ENCODE measurements at regions not wholly inside any gene's neighbourhood (a gene's known extent, or its start where the extent isn't known, plus 50 kb on each side); places are given as distances from the start of the nearest gene placed in this dataset.

GRCh38 chr11:130801333-130802122 is 114.8 kb downstream of the SNX19 start:
- no peak for DNase-seq (ENCODE audit: low spot score)

- no peak for DNase-seq (ENCODE audit: low spot score)
Observed at GRCh38 chr11:130802567-130802966, 113.7 kb downstream of the SNX19 start.

DNA sequence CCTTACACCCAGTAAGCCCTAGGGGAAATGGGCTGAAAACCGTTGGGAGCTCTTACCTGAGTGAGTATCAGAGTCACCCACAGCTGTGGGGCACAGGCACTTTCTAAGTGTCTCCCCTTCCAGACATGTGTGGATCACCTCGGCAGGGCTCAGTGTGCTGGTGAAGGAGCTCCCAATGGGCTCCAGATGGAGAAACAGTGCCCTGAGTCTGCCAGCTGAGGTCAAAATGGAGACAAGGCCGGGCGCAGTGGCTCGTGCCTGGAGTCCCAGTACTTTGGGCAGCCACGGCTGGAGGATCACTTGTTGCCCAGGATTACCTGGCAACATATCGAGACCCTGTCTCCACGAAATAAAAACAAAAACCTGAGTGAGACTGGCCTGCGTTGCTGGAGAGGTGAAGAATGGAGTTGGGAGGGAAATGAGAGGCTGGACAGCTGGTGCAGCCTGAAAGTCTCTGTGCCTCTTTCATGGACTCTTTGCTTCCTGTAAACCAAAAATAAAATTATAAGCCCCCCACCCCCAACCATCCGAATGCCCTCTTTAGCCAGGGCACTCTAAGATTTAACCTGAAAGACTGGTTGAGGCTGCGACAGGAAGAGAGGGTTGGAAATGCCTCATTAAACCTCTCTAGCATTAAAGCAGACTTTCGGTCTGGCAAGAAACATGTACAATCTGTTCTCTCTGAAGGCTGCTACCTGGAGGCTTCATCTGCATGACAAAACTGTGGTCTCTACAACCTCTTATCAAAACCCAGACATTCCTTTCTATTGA is 111.8 kb downstream of the SNX19 start:
- no peak for DNase-seq (ENCODE audit: low spot score)

- DNase-seq (ENCODE audit: low spot score) = no peak
Observed at GRCh38 chr11:130806746-130807145, 109.5 kb downstream of the SNX19 start.

DNA sequence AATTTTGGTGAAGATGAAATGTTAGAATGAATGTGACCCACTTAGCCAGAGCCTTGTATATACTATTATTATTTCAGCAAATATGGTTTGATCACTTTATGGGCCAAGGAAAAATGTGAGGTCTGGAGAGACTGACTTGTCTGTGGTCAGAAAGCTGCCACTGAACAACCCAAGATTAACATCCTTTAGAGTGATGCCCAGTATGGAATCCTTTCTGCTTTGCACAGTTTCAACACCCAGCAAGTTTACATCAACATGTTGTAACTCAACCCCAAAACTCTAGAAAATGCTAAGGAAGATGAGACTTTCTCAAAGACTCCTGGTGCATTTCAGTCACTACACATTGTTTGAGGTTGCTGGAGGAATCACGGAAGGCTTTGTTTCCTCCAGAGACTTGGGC is 107.7 kb downstream of the SNX19 start:
- DNase-seq (ENCODE audit: low spot score) = no peak

GRCh38 chr11:130813196-130813595 is 103.1 kb downstream of the SNX19 start:
- DNase-seq (ENCODE audit: low spot score) = no peak

- no peak for DNase-seq (ENCODE audit: low spot score)
Observed at GRCh38 chr11:130813638-130814037, 102.6 kb downstream of the SNX19 start.

DNA sequence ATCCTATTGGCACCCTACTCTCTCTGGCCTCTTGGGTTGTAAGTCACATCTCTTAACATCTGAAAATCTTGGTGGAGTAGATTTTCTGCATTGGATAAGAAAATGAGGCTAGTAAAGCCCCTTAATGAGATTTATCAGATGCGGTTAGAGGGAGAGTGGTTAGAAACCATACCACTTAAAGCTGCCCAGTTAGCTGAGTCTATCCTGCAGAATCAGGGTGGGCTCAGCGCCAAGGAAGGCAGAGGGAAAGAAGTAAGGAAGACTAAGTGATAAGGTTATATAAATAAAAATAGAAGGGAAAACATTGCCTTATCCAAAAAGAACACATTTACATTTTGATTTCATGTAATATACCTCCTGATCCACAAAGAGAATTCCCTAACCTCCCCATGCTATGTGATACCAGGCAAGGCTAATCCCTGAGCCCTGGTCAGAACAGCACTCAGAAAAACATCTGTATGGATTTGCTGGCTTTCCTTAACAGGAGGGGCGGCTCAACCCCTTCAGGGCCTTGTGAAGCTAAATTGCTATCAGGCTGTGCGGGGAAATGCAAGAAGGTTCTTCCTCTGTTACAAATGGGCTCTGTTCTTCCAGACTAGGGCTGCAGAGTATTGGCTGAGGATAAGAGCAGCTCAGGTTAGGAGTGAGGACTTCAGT is 101.7 kb downstream of the SNX19 start:
- DNase-seq (ENCODE audit: low spot score) = peak; percentile 96

- DNase-seq (ENCODE audit: low spot score) = no peak
Observed at GRCh38 chr11:130815097-130815802, 101.0 kb downstream of the SNX19 start.

DNA sequence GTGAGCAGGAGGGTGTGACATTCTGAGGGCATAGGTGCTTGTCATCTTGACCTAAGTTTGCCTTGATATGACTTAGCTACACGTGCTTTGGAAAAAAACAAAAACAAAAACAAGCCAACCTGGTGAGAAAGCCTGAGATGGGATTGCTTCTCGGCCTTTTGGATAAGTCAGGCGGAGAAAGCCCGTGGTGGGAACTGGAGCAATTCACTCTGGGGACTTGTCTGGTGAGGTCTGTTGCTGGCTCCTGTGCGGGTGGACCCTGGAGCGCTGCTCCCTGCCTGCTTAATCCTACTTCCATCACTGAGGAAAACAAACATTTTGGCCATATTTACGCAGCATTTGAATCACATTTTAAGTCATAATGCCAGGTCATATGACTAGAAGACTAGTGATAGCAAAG is 100.3 kb downstream of the SNX19 start:
- peak; percentile 19 for DNase-seq (ENCODE audit: low spot score)

GRCh38 chr11:130816546-130817329 is 99.5 kb downstream of the SNX19 start:
- DNase-seq (ENCODE audit: low spot score) = peak; percentile 90

GRCh38 chr11:130817330-130817944 is 98.8 kb downstream of the SNX19 start:
- peak; percentile 91 for DNase-seq (ENCODE audit: low spot score)

DNA sequence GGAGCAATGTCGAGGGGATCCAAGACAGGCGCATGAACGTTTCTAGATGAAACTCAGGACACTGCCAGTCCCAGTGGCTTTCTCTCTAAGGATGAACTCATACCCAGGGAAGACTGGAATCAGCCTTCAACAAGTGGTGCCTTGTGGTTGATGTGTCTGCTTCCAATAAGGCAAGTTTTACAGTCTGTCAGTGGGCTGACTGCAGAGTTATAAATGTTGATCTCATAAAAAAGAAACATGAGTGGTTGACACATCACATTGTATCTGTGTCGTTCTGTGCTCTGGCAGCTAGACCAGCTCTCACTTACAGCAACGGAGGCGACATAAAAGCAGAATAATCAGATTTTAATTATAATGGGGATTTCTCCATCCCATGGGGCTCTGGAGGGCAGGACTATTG is 96.7 kb downstream of the SNX19 start:
- peak; percentile 44 for DNase-seq (ENCODE audit: low spot score)

All from umbilical cord (tissue), 1 donor.